Gastroesophageal sphincter (tissue), 3 donors: ENCODE measurements at regions not wholly inside any gene's neighbourhood (a gene's known extent, or its start where the extent isn't known, plus 50 kb on each side); places are given as distances from the start of the nearest gene placed in this dataset.

Experiments
- CTCF ChIP-seq, 4 experiments: fragments of 200-600 bp in 2 of 4; fragments of 450-650 bp in 2 of 4; sonication (generic) in 1 of 4; IDR thresholded peaks; one replicate each; pipeline ENCODE4 v1.5.1; 2017 to 2019; ENCODE audit warnings: antibody characterized with exemption in 4 of 4, mild to moderate bottlenecking in 2 of 4, moderate library complexity in 2 of 4
- POLR2A ChIP-seq, 2 donors: fragments of 450-650 bp; IDR thresholded peaks; one replicate each; pipeline ENCODE4 v1.6.1; 2017; ENCODE audit warnings: antibody characterized with exemption in 2 of 2, mild to moderate bottlenecking in 2 of 2, moderate library complexity in 1 of 2

GRCh38 chr1:100649146-100649545, 70.4 kb upstream of the VCAM1 start:
- TF ChIP-seq CTCF (IDR thresholded peaks at IDR 0.05) (no peak), POLR2A (IDR thresholded peaks at IDR 0.05) (no peak)
